MG63 (cell line): ENCODE measurements at regions not wholly inside any gene's neighbourhood (a gene's known extent, or its start where the extent isn't known, plus 50 kb on each side); places are given as distances from the start of the nearest gene placed in this dataset.

Source experiments
- DNase-seq: peaks from one replicate; pipeline ENCODE4 v3.0.0-alpha.2; 2020
- H3K27me3 ChIP-seq: fragments of 250-450 bp; sonication (Bioruptor Pico); 2 replicates; pipeline ENCODE4 v1.5.1; 2020; ENCODE audit warnings: mild to moderate bottlenecking, moderate library complexity
- H3K36me3 ChIP-seq: fragments of 250-450 bp; sonication (Bioruptor Pico); 2 replicates; pipeline ENCODE4 v1.5.1; 2020; ENCODE audit warnings: mild to moderate bottlenecking, moderate library complexity
- H3K4me3 ChIP-seq: fragments of 250-450 bp; sonication (Bioruptor Pico); 2 replicates; pipeline ENCODE4 v1.5.1; 2020; ENCODE audit warnings: mild to moderate bottlenecking, moderate library complexity
- H3K9me3 ChIP-seq: fragments of 250-450 bp; sonication (Bioruptor Pico); 2 replicates; pipeline ENCODE4 v1.5.1; 2020; ENCODE audit warnings: mild to moderate bottlenecking, moderate library complexity

DNA sequence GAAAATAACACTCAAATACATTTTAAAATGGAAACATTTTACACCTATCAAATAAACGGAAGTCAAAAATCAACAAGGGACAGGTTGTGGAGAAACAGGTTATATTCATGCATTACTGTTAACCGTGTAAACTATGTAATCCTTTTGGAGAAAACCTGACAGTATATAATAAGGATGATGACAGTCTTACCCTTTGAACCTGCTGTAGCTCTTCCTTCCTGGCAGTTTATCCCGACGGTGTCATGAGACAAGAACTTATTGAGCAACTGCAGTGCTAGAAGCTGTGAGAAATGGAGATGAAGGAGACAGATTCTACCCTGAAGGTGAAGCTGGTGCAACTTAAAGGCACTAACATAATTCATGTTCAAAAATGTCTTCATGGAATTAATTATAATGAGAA is 76.7 kb downstream of the PLEKHG1 start:
- H3K9me3 ChIP-seq, result no peaks in the 10 kb centered on the region
- H3K4me3 ChIP-seq, result no peak overlapping the region
- no peaks in the 10 kb centered on the region for H3K36me3 ChIP-seq
- peaks cover 6% of the 10 kb centered on the region; the same call in 1 of the 2 replicates for H3K27me3 ChIP-seq
- no peak for DNase-seq

DNA sequence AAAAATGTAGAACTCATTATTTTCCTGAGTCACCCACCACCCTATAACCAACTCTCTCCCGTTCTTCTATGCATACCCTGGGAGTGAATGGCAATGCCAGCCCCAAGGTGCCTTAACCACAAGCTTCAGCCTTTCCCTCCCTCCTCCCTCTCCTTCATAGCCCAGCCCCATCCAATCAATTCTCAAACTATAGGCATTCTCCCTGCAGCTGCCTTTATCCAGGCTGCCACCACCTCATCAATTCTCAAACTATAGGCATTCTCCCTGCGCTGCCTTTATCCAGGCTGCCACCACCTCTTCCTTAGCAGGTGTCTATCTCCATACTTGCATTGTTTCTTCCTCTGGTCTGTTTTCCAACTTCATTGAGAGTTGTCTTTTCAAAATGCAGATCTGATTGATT is 77.1 kb downstream of the PLEKHG1 start:
- no peaks in the 10 kb centered on the region for H3K36me3 ChIP-seq
- no peaks in the 10 kb centered on the region for H3K9me3 ChIP-seq
- peaks cover 6% of the 10 kb centered on the region; the same call in 1 of the 2 replicates for H3K27me3 ChIP-seq
- no peak overlapping the region for H3K4me3 ChIP-seq
- no peak for DNase-seq

DNA sequence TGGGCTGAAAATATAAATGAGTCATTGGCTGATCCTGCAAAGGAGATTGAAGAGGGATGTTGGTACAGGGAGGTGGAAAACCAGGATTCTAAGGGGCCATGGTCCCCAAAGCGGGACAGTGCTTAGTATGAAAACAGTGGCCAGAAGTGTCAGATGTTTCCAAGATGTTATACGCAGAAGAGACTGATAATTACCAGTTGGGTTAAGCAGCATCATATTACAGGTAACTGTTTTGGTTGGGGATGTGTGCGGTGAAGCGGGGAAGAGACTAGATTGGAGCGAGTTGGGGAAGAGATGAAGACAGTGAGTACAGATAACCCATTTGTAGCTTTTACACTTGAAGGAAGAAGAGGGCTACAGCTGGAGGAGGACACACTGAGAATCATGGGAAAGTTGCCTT is 80.8 kb downstream of the PLEKHG1 start:
- DNase-seq, result no peak
- no peaks in the 10 kb centered on the region for H3K9me3 ChIP-seq
- H3K27me3 ChIP-seq, result peaks cover 6% of the 10 kb centered on the region; the same call in 1 of the 2 replicates
- no peaks in the 10 kb centered on the region for H3K36me3 ChIP-seq
- H3K4me3 ChIP-seq, result no peak overlapping the region

DNA sequence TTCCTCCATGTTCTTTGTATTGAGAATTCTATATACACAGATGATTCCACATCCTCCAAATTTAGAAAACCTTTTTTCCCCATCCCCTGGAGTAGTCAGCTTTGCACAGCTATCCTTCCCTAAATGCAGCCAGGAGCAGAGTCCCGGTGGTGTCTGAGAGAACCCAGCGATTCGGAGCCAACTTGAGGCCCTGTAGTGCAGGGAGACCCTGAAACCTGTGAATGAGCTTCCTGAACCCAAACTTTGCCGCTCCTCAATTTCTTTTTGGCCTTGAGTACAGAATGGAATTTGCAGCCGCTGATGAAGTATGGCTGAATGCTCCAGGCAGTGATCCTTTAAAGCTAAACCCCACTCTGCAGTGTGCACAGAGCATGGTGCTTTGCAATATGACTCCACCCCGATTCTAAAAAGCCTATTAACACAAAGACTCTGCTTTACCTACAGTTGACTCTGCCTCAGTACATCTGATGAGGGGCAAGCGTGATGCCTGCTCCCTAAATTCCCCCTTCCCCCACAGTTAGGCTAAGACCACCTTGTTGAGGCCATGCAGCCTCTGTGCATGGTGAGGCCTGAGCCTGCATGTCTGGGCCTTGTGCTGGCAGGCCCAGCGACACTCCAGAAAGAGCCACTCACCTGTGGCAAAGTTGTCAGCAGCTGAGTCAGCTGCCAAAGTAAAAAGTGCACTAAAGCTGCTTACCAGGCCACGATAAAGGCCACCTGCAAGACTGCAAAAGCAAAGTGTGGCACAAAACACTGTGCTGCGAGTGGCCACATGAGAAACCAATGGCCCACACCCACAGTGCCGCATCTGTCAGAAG is 82.1 kb downstream of the PLEKHG1 start:
- Histone ChIP-seq H3K4me3 (no peak overlapping the region), H3K27me3 (no peaks in the 10 kb centered on the region), H3K36me3 (no peaks in the 10 kb centered on the region), H3K9me3 (no peaks in the 10 kb centered on the region)
- DNase-seq, result no peak

DNA sequence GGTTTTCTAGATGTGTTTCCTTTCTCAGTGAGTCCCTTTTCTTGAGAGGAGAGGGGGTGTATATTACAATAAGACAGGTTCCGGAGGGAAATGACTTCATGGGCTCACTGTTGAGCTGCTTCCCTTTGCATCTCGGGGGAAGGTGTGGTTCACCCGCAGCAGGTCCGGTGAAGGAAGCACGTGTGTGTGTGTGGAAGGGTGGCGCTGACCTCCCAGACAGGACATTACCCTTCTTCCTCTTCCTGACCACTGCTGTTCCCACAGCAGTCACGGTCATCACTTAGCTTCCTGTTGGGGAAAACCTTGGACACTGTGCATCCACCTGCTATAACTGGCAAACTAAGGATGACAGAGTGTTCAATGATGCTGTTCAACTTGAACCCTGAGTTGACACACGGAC is 83.6 kb downstream of the PLEKHG1 start:
- no peak for DNase-seq
- Histone ChIP-seq H3K27me3 (no peaks in the 10 kb centered on the region), H3K9me3 (no peaks in the 10 kb centered on the region), H3K4me3 (no peak overlapping the region), H3K36me3 (no peaks in the 10 kb centered on the region)

DNA sequence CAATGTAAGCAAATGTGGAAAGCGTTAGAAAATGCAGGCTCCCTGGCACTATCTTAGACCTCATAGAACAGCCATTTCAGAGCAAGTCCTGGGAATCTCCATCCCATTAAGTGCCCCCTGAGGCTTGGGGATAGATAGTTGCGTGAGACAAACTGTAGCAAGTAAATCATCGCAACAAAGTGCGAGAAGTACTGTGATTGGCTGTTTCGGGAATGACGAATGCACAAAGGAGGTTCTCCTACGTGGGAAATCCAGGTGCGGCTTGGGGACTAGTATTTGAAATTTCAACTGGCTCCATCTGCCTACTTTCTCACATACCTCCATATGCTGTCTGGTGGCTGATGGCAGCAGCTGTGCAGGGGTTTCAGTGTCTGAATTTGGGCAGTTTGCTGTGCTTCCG is 84.5 kb downstream of the PLEKHG1 start:
- Histone ChIP-seq H3K4me3 (no peak overlapping the region), H3K9me3 (no peaks in the 10 kb centered on the region), H3K36me3 (no peaks in the 10 kb centered on the region), H3K27me3 (no peaks in the 10 kb centered on the region)
- DNase-seq, result no peak

DNA sequence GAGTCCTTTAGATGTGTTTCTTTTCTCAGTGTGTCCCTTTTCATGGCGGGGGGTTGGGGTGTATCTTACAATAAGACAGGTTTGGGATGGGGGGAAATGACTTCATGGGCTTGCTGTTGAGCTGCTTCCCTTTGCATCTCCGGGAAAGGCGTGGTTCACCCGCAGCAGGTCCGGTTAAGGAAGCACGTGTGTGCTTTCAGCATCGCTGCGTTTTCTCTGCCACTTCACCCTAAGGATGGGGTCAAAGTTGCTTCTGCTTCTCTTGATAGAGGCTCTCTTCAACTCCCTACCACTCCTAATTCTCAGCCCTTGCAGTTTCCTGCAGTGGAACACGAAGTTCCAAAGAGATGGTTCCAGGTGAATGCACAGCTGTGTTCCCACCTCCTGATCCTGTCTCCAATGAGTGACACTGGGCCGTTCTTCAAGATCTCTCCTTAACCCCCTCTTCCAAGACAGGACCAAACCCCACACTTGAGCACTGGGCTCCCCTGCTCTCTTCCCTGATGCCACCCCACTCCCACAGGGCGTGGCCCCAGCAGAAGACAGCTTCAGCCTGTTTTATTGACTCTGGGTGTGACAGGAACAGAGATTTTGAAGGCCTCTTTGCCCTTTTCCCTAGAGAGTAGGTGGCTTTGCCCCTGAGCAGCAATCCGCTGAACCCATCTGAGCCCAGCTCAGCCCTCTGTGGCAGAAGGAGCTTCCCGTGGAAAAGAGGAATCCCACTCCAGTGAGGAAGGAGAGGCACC is 85.2 kb downstream of the PLEKHG1 start:
- DNase-seq, result no peak
- Histone ChIP-seq H3K36me3 (no peaks in the 10 kb centered on the region), H3K9me3 (no peaks in the 10 kb centered on the region), H3K27me3 (no peaks in the 10 kb centered on the region), H3K4me3 (no peak overlapping the region)

DNA sequence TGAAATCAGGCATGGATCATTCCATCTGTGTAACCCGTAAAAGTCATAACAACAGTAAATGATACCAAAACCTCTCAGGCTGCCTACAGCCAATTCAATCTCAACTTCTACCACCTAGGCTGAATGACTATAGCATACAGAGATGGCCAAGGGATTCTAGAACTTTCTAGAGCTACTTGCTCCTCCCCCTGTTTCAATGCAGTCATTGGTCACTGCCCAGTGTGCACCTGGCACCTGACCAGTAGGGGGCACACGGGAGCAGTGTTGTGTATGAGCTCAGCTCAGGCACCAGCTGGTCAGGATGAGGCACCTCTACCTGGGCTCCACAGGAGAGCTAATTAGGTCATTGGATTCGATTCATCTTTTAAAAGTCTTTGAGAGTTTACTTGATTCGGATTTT is 86.2 kb downstream of the PLEKHG1 start:
- no peaks in the 10 kb centered on the region for H3K9me3 ChIP-seq
- H3K36me3 ChIP-seq, result no peaks in the 10 kb centered on the region
- DNase-seq, result no peak
- H3K27me3 ChIP-seq, result no peaks in the 10 kb centered on the region
- H3K4me3 ChIP-seq, result no peak overlapping the region

DNA sequence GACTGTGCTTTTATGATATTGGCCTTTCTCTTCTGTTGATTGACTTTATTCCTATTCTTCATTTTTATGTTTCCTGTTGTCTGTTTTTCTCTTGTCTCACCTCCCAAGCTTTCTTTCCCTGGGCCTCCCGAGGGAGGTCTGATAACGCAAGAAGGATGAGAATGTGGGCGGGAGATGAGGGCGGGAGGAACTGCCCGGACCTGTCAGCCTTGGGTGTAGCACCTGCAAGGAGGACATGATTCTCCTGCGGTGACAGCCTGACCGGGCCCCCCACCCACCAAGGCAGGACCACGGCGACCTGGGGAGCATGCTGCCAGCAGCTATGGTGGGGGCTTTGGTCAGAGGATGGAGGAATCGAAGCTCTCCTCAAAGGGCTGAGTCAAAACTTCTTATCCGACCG is 86.9 kb downstream of the PLEKHG1 start:
- DNase-seq, result no peak
- Histone ChIP-seq H3K27me3 (no peaks in the 10 kb centered on the region), H3K4me3 (no peak overlapping the region), H3K36me3 (no peaks in the 10 kb centered on the region), H3K9me3 (no peaks in the 10 kb centered on the region)

DNA sequence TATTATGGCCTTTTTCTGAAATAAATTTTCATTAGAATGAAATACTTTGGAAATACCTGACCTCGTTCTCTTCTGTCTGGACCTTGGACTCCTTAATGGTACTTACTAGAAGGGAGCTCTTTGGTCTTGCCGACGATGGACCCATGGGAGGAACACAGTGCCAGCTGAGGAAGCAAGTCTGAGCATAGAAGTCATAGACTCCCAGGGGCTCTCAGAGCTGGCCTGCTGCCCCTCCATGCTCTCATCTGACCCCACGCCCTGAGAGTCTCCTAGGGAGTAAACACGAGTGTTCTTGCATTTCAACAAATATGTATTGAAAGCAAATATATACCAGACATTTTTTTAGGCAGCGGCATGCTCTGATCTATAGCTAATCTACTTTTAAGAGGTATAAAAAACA is 87.8 kb downstream of the PLEKHG1 start:
- H3K4me3 ChIP-seq, result no peak overlapping the region
- DNase-seq, result no peak

DNA sequence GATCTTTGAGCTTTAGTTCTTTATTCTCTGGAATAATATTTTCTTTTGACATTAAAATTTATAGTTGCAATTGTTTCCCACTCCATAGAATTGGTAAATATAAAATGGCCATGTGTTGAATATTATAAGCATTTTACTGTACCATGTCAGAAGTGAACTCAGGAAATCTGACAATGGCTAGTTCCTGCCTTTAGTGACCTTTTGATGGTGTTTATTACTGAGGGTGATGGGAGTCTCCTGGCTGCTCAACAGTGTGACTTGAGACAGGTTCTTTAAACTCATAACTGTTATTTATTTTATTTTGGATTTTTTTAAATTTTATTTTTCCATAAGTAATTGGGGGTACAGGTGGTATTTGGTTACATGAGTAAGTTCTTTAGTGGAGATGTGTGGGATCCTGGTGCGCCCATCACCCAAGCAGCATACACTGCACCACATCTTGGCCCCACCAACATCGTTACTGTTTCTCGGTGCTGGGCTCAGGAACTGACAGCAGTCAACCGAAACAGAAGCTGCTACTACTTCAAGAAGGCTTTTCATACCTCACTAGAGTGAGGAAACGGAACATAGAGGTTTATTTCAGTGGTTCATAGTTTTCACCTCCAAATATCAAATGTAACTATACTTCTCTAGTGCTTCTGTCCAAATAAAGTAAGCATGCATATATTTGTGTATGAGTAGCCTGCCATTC is 90.4 kb downstream of the PLEKHG1 start:
- DNase-seq, result no peak

More for the DNA sequence above, 87.8 kb downstream of the PLEKHG1 start:
- Histone ChIP-seq H3K36me3 (no peaks in the 10 kb centered on the region), H3K9me3 (no peaks in the 10 kb centered on the region), H3K27me3 (no peaks in the 10 kb centered on the region)

DNA sequence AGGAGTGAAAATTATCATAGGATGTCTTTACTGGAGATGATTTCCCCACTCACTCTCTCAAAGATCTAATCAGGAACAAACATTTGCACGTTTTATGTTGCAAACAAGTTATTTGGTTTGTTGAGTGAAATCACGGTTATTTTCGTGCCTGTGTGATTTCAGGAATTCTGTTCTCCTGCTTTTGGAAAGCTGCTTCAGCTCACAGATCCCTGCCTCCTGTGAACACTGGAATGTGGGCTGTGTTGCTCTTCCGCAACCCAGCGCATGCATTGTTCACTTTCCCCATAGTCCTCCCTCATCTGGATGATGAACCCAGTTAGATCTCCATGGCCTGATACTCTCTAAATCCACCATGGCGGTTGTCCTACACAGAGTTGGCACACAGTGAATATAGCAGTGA is 91.0 kb downstream of the PLEKHG1 start:
- no peak for DNase-seq
- no peaks in the 10 kb centered on the region for H3K9me3 ChIP-seq
- H3K36me3 ChIP-seq, result no peaks in the 10 kb centered on the region
- no peak overlapping the region for H3K4me3 ChIP-seq
- no peaks in the 10 kb centered on the region for H3K27me3 ChIP-seq

More for the DNA sequence above, 90.4 kb downstream of the PLEKHG1 start:
- Histone ChIP-seq H3K36me3 (no peaks in the 10 kb centered on the region), H3K27me3 (no peaks in the 10 kb centered on the region), H3K4me3 (no peak overlapping the region), H3K9me3 (no peaks in the 10 kb centered on the region)

DNA sequence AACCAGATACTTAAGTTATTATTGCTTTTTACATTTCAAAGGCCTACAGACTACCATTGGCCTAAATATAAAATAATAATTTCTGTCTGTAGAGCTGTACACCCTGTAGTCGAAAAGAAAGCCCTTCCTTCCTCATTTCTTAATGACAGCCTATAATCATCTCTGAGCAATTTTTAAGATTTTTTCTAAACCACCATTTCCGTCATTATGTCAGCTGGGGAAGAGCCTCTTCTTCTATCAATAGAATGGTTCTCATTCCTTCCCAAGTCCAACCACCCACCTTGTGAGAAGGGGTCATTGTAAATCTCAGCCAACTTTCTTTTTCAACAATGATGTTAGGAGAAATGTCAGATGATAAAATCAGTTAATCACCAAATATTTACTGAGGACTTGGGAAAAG is 91.8 kb downstream of the PLEKHG1 start:
- Histone ChIP-seq H3K36me3 (no peaks in the 10 kb centered on the region), H3K9me3 (no peaks in the 10 kb centered on the region), H3K27me3 (no peaks in the 10 kb centered on the region), H3K4me3 (no peak overlapping the region)
- DNase-seq, result no peak

DNA sequence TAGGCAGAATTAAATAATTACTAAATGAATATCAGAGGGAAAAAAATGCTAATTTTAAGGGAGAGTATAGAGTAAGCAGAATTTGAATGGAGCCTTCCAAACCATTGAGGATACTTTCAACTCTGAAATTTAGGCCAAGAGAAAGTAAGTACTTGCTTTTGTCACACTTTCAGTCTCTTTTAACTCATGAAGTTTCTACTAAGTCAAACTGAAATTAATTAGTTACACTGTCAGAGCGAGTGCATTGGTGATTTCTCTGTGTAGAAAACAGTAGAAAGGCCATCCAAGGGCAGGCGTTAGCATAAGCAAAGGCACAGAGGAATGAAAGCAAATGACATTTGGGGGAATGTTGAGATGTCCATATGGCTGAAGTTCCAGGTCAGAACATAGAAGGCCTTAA is 92.9 kb downstream of the PLEKHG1 start:
- Histone ChIP-seq H3K36me3 (no peaks in the 10 kb centered on the region), H3K27me3 (no peaks in the 10 kb centered on the region), H3K4me3 (no peak overlapping the region), H3K9me3 (no peaks in the 10 kb centered on the region)
- DNase-seq, result no peak

DNA sequence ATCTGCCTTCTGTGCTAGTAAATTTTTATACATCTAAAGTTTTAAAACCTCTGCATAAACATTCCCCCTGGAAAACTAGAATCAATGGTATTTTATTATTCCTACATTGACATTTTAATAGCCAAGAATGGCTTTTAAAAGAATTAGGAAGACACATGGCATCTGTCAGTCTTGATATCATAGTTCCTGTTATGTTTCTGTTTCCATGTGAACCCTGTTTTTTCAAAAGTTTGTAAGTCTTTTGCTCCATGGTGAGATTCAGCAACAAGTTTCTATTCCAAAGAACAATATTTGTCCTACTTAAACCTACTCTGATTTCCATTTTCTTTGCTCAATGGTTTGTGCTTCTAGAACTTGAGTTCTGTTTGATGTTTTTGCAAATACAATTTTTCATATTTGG is 95.2 kb downstream of the PLEKHG1 start:
- Histone ChIP-seq H3K4me3 (no peak overlapping the region), H3K27me3 (no peaks in the 10 kb centered on the region), H3K36me3 (no peaks in the 10 kb centered on the region), H3K9me3 (no peaks in the 10 kb centered on the region)
- no peak for DNase-seq

DNA sequence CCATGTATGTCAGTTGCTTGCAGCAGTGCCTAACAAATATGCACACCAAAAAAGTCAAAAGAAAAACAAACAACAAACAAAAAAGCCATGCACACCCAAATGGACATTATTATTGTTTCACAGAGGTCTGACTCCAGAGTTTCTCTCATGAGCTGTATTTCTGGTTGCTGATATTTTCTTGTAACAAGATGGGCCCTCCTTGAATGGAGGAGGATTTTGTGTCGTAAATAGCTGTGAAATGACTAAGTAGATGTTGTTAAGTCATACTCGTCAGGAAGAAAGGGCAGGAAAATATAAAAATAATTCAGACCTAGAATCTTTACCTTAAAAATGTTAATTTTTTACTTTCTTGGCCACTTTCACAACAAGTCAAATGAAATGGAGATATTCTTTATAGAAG is 96.0 kb downstream of the PLEKHG1 start:
- DNase-seq, result no peak
- Histone ChIP-seq H3K36me3 (no peaks in the 10 kb centered on the region), H3K9me3 (no peaks in the 10 kb centered on the region), H3K4me3 (no peak overlapping the region), H3K27me3 (no peaks in the 10 kb centered on the region)

DNA sequence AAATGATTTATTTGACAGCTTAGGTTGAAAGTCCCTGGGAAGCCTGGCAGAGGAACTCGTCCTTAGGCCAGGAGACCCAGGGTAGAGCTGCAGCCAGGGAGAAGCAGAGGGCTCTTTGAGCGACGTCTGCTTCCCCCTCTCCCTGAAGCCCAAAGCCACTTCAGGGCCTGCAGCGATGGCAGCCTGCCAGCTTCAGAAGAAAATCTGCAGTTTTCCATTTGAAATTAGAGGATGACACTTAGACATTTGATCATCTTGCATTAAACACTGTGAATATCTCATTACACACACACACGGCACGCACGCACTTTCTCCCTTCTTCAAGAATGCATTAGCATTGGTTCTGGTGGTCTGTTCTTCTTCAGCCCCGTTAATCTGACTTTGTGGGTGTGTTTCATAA is 96.5 kb downstream of the PLEKHG1 start:
- Histone ChIP-seq H3K27me3 (no peaks in the 10 kb centered on the region), H3K4me3 (no peak overlapping the region), H3K9me3 (no peaks in the 10 kb centered on the region), H3K36me3 (no peaks in the 10 kb centered on the region)
- no peak for DNase-seq
